HG02840 (cell line): ENCODE measurements at regions not wholly inside any gene's neighbourhood (a gene's known extent, or its start where the extent isn't known, plus 50 kb on each side); places are given as distances from the start of the nearest gene placed in this dataset.
"Not testable (repeated sequence)": the region's sequence is repeated elsewhere in the genome, so short reads cannot be mapped to it uniquely, and the experiment has no call there.

Experiments used
- ATAC-seq: cut with Tn5 transposase; IDR thresholded peaks from one replicate; pipeline ENCODE4 v1.9.1; 2021; ENCODE audit warnings: mild to moderate bottlenecking, moderate library complexity, moderate number of reproducible peaks; ENCODE audit not compliant: unreplicated experiment, low FRiP score

- ATAC-seq, result no peak
These were observed 508.3 kb upstream of the ARID1B start for GRCh38 chr6:156268849-156269248.

DNA sequence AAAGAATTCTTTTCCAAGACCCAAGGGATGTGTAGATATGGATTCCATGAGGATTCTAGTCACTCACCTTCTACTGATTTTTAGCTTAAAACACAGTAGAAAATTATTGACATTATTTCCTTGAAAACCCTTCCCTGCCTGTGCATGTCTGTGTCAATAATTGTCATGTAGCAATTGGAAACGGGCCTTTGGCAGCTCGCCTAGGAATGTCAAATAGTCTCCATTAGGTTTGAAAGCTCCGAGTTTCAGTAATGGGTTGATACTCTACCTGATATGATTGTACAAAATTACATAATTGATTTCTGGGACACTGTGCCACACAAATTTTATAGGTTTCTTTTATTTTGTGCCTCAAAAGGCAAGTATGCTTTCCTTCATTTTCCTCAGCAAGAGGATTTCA, 515.2 kb upstream of the ARID1B start:
- no peak for ATAC-seq

DNA sequence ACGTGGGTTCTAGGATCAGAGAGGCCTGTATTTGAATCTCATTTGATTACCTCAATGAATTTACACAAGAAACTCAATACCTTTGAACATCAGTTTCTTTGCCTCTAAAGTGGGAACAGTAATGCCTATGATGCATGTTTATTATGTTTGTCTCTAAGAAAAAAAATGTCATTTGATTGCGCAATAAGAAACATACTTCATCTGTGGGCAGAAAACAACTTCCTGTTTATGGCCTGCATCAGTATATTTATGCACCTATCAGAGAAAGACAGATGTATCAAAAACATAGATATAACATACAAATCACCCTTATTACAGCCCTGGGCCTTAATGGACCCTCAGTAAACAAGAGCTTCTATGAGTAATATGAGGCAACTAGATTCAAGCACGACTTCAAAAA, 516.4 kb upstream of the ARID1B start:
- ATAC-seq, result no peak

DNA sequence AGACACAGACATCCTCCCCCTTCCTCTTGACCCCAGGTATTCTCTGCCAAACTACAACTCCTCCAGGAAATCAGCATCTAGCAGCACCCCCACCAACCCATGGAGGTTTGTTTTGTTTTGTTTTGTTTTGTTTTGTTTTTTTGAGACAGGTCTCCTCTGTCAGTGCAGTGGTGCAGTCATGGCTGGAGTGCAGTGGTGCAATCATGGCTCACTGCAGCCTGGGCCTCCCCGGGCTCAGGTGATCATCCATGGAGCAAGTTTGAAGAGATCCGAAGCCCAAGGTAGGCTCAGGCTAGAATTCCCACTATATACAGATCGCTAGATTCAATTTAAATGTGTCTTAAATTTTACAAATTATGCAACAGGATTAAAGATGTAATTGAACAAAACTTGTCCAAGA, 518.2 kb upstream of the ARID1B start:
- no peak for ATAC-seq

DNA sequence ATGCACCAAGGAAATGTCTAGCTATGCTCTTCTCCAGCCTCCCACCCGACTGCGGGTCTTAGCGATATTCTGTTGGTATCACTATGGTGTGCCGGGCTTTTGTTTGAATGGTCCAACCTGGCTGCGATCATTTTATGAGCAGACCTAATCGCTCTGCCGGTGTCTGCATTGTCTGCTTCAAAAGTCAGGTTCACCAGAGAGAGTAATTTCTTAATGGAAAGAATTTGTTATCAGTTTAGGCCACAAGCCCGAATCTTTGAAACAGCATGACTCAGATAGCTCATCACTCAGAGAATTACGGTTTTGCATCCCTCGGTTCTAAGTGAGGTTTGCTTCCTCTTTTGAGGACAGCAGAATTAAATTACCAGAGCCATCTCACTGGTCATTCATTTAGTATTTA, 521.0 kb upstream of the ARID1B start:
- ATAC-seq, result no peak

DNA sequence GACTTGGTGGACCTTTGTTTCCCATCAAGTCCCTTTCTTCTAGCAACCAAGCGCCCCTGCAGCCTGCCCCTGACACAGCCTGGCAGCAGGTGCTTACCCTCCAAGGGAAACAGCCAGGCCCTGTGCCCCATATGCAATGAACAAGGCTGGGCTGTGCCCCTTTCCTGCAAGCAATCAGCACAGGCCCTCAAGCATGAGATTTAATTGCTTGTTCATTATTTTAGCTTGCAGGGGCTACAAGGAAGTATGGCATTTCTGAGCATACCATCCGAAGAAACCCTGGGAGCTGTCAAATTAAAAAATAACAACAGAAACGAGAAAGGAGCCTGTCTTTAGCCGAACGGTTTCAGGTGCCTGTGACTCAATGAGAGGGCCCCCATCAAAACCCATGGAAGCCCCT, 522.9 kb upstream of the ARID1B start:
- no peak for ATAC-seq

GRCh38 chr6:156250593-156250992, 526.6 kb upstream of the ARID1B start:
- ATAC-seq, result no peak

DNA sequence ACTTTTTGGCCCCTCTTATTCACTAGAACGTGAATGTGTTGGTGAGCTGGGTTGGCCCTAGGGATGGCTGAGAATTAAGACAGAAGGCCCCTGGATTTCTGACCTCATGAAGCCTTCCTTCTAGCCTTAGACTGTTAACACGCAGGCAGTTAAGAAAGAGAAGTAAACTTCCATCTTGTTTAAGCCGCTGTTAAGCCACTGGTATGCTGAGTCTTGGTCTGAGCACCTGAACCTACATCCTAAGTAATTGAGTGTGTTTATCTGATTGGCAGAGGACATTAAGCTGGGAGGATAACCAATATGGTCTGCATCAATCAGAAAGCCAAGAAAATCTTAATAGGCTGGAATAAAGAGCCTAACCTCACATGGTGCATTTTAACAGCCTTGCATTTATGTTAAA, 535.0 kb upstream of the ARID1B start:
- ATAC-seq, result no peak

DNA sequence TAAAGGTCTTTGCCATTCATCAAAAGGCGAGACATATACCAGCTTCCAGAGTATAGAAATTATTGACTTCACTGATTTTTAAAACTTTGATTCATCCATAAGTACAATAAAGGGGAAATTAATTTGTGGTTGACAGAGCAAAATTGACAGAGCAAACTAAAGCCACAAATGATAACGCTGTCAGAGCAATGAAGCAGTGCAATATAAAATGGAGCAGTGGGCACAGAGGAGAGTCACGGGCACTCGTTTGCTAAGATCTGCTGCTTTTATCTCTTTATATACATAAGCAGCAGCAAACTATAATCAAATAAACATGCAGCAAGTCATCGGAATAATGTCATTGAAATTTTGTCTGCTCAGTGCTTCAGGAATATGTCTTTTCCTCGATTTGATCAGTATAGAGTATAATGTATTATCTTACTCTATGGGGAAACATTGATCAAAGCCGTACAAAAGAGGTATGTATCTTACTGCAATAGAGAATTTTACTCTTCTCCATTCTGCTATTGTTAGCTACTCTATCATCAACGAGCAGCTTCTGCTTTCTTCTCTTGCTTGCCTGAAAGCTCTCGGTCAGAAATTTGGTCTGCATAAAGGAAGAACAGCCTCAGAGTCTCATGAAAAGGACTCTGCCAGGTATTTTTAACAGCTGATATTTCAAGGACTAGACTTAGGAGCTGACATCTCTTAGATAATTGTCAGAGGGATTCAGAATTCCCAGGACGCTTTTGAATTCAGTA, 546.0 kb upstream of the ARID1B start:
- no peak for ATAC-seq

DNA sequence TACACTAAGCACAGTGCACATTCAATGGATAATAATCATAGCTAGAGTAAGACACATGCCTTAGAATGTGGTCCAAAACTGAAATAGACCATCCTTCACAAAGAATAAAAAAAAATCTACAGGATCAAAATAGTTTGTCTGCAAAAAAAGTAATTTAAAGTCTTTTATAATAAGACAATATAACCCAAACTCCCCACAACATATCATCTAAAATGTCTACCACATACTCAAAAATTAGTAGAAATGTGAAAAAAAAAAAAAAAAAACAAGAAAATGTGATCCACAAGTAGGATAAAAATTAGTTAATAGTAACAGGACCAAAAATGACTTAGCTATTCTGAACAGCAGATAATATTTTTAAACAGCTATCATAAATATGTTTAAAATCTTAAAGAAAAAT, 557.2 kb upstream of the ARID1B start:
- ATAC-seq, result no peak

- ATAC-seq, result no peak
These were observed 571.5 kb upstream of the ARID1B start for GRCh38 chr6:156205678-156206077.

DNA sequence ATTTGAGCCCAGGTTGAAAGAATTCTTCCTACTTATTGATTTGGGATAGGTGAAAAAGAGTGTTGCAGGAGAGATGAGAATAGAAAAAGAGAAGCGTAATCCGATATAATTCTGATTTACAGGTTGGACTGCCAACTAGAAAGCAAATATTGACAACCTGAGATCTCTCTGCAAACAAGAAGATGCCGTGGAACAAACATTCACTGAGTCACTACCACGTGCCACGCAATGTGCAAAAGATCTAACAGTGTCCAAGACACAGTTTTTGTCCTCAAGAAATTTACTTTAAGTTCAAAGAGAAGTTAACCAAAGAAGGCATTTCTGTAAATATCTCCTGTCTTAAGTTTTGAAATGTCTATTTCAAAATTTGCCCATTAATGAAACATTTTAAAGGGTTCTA, 578.0 kb upstream of the ARID1B start:
- no peak for ATAC-seq

- no peak for ATAC-seq
These were observed 579.7 kb upstream of the ARID1B start for GRCh38 chr6:156197513-156197912.

- no peak for ATAC-seq
These were observed 582.2 kb upstream of the ARID1B start for GRCh38 chr6:156194981-156195380.

DNA sequence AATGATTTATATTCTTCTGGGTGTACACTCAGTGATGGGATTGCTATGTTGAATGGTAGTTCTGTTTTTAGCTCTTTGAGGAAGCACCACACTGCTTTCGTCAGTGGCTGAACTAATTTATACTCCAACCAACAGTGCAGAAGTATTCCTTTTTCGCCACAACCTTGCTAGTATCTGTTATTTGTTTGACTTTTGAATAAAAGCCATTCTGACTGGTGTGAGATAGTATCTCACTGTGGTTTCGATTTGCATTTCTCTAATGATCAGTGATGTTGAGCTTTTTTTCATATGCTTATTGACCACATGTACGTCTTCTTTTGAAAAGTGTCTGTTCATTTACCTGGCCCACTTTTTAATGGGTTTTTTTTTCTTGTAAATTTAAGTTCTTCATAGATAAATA, 583.8 kb upstream of the ARID1B start:
- no peak for ATAC-seq

- ATAC-seq, result no peak
These were observed 585.3 kb upstream of the ARID1B start for GRCh38 chr6:156191895-156192294.

DNA sequence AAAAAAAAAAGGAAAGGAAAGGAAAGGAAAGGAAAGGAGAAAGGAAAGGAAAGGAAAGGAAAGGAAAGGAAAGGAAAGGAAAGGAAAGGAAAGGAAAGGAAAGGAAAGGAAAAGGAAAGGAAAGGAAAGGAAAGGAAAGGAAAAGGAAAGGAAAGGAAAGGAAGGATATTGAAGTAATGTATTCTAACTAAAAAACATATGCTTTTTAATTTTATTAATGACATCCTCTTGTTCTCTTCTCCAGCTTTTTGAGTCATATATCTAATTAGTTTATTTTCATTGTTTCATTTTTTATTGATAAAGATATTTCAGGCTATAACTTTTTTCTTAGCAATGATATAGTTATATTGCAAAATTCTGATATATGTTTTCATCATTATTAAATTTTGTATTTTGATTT, 585.8 kb upstream of the ARID1B start:
- not testable (repeated sequence) for ATAC-seq

DNA sequence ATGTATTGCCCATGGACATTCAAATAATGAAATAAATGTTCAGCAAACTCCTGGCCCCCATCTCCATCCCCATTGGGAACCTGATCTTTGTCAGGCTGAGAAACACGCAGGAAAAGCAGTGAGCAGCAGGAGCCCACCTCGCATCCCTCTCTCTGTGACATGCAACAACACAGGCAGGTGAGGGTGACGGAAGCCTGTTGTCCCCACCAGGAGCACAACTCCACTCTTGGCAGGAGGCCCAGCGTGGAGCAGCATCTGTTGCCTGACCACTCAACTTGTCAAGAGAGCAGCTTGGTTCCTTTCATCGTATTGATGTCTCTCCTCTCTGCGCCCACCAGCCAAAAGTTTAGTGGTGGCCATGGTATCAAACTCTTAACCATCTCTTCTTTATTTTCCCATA, 586.9 kb upstream of the ARID1B start:
- ATAC-seq, result no peak

DNA sequence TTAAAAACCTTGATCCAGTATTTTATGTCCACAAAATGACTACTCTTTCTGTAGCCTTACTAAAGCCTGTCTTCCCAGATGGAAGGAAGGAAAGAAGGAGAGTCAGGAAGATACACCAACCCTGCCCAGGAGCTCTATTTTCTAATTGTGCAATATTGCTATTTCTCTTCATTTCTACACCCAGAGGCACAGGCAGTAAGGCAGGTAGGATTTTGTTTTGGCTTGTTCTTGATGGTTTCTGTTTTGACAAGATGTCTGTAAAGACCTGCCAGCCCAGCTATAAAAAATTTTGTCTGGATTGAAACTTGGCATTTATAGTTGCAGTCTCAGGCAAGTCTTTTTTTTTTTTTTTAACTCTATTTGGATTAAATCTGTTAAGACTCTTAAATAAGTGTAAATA, 587.5 kb upstream of the ARID1B start:
- no peak for ATAC-seq

- ATAC-seq, result no peak
These were observed 588.0 kb upstream of the ARID1B start for GRCh38 chr6:156189195-156189594.

GRCh38 chr6:156185113-156185512, 592.1 kb upstream of the ARID1B start:
- ATAC-seq, result no peak

- ATAC-seq, result no peak
These were observed 593.5 kb upstream of the ARID1B start for GRCh38 chr6:156183678-156184077.

- no peak for ATAC-seq
These were observed 594.8 kb upstream of the ARID1B start for GRCh38 chr6:156182356-156182755.
